G401 (cell line): ENCODE measurements at regions not wholly inside any gene's neighbourhood (a gene's known extent, or its start where the extent isn't known, plus 50 kb on each side); places are given as distances from the start of the nearest gene placed in this dataset.
A peak's percentile ranks its signal among the peaks of the same experiment; 100 is the strongest.
"Not testable (repeated sequence)": the region's sequence is repeated elsewhere in the genome, so short reads cannot be mapped to it uniquely, and the experiment has no call there.

Experiments
- DNase-seq: peaks from one replicate; pipeline ENCODE4 v3.0.0-alpha.2; 2015; ENCODE audit warnings: low spot score
- in situ Hi-C: cut with HindIII; loops from 2 replicates; pipeline ENCODE4 v1.10.0; 2016; ENCODE audit warnings: low sequenced_read_pairs, mixed read lengths

DNA sequence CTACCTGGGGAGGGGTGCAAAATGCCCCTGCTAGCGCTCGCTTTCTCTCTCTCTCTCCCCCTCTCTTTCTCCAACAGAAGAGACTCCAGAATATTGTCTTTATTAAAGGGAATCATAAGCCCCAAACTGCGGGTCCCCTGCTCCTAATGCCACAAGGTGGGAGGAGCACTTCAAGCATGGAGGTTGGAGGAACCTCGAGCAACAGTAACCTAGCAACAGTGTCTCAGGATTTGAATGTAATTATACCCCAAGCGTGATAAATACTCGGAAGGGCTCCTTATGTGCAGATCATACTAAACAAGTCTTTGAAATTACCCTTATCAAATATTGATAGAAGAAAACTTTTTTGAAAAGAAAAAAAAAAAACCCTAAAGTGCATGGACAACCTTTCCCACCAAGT lies 582.2 kb upstream of the PPP2R3A start:
- no peak for DNase-seq
- in situ Hi-C loops, result no loop called here

GRCh38 chr3:135392151-135392550 lies 573.4 kb upstream of the PPP2R3A start:
- no peak for DNase-seq
- in situ Hi-C loops, result no loop called here

- in situ Hi-C loops, result no loop called here
- no peak for DNase-seq
Observed at GRCh38 chr3:135393159-135393558, 572.4 kb upstream of the PPP2R3A start.

- in situ Hi-C loops, result no loop called here
Observed at GRCh38 chr3:135393898-135394525, 571.5 kb upstream of the PPP2R3A start.

GRCh38 chr3:135412475-135412874 lies 553.1 kb upstream of the PPP2R3A start:
- DNase-seq, result peak; percentile 1

More at GRCh38 chr3:135393898-135394525, 571.5 kb upstream of the PPP2R3A start:
- DNase-seq, result no peak

GRCh38 chr3:135416182-135416581 lies 549.3 kb upstream of the PPP2R3A start:
- in situ Hi-C loops, result no loop called here
- DNase-seq, result no peak

More at GRCh38 chr3:135412475-135412874, 553.1 kb upstream of the PPP2R3A start:
- in situ Hi-C loops, result no loop called here

DNA sequence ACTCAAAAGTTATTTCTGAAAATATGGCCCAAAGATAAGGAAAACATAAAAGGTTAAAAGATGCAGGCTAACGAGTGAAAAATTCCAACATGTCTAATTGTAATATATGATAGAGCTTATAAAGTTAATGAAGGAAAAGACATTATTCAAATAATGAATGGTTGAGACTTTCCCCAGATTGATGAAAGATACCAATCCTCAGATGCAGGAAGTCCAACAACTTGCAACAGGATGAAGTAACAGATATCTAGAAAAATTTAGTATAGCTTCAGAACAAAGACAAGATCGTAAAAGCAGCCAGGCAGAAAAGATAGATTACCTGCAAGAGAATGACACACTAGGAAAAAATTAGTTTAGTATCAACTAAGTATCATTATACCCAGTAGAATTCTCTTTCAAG lies 546.4 kb upstream of the PPP2R3A start:
- in situ Hi-C loops, result no loop called here

GRCh38 chr3:135426508-135426907 lies 539.0 kb upstream of the PPP2R3A start:
- DNase-seq, result no peak
- in situ Hi-C loops, result no loop called here

More for the DNA sequence above, 546.4 kb upstream of the PPP2R3A start:
- DNase-seq, result no peak

DNA sequence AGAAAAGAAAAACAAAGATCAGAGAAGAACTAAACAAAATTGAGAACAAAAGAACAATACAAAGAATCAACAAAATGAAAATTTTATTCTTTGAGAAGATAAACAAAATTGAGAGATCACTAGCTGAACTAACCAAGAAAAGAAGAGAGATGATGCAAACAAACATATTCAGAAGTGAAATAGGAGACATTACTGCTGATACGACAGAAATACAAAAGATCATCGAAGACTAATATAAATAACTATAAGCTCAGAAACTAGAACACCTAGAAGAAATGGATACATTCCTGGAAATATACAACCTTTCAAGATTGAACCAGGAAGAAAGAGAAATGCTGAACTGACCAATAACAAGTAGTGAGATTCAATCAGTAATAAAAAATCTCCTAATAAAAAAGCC lies 533.1 kb upstream of the PPP2R3A start:
- in situ Hi-C loops, result no loop called here
- DNase-seq, result no peak

DNA sequence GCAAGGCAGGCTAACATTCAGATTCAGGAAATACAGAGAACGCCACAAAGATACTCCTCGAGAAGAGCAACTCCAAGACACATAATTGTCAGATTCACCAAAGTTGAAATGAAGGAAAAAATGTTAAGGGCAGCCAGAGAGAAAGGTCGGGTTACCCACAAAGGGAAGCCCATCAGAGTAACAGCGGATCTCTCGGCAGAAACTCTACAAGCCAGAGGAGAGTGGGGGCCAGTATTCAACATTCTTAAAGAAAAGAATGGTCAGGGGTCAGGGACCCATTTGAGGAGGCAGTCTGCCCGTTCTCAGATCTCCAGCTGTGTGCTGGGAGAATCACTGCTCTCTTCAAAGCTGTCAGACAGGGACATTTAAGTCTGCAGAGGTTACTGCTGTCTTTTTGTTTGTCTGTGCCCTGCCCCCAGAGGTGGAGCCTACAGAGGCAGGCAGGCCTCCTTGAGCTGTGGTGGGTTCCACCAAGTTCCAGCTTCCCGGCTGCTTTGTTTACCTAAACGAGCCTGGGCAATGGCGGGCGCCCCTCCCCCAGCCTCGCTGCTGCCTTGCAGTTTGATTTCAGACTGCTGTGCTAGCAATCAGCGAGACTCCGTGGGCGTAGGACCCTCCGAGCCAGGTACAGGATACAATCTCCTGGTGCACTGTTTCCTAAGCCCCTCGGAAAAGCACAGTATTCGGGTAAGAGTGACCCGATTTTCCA lies 526.5 kb upstream of the PPP2R3A start:
- DNase-seq, in situ Hi-C loops: not testable (repeated sequence)

- in situ Hi-C loops, DNase-seq: not testable (repeated sequence)
Observed at GRCh38 chr3:135439632-135440031, 525.9 kb upstream of the PPP2R3A start.

DNA sequence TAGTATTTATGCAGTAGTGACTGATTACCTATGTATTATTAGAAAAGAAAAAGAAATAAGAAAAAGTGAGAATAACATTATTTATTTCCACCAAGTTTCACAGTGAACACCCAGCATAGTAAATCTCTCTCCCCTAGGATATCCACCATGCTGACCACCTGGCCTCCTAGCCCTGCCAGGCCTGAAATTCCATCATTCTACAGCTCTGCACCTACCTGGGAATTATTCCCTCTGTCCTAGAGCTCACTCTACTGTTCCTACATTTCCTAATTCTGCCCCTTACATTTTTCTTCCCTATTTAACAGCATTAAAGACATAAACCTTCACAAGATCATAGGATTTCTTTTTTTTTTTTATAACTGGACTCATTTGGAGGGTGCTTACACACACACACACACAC lies 525.3 kb upstream of the PPP2R3A start:
- DNase-seq, result peak; percentile 37
- in situ Hi-C loops, result no loop called here

DNA sequence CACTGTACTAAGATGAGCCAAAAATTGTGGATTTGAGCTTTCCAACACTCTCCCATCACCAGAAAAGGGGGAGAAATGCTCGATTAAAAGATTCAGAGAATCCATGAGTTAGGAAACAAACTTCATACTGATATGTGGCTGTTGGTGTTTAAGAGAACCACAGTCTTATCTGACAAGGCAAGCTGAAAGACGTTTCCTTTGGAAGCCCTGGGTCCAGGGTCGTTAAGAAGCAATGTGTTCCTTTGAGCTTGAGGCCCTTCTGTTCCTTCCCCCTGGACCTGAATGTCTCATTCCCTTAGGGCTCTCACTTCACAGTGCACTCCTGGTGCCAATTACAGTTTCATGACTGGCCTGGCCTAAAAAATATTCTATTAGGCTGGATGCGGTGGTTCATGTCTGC lies 524.8 kb upstream of the PPP2R3A start:
- no peak for DNase-seq

DNA sequence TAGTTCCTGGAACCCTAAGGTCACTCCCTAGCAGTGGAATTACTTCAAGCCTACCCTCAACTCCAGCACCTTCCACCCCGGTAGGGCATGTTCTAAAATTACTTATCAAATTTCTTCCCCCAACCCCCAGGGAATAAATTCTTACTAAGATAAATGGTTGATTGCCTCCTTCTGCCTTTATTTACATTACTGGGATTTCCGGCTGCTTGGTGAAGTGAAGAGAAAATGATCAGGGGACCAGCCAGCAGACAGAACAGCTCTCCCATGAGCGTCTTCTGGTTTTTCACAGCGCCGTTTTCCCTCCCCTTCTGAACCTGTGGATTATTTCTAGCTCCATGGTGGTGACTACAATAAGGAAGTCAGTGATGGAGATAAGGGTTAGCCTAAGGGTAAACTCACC lies 521.5 kb upstream of the PPP2R3A start:
- DNase-seq, result no peak
- in situ Hi-C loops, result no loop called here

More for the DNA sequence above, 524.8 kb upstream of the PPP2R3A start:
- in situ Hi-C loops, result no loop called here

- no peak for DNase-seq
- in situ Hi-C loops, result no loop called here
Observed at GRCh38 chr3:135447483-135447882, 518.0 kb upstream of the PPP2R3A start.

DNA sequence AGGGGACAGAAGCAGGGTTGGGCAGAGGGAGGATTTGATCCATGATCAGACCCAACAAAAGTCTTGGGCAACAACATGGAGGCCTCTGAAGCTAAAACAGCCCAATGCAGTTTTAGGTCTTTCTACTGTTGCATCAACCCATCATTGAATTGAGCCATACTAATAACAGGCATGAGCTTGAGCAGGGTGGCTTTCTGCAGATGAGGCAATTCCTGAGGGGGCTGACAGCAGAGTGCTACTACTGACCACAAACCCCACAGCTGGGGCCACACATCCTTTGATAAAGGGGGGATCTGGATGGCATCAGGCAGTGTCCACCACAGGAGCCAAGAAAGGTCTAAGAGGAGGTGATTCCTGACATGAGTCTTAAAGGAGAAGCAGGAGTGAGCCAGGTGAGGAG lies 517.0 kb upstream of the PPP2R3A start:
- in situ Hi-C loops, result no loop called here

GRCh38 chr3:135449046-135449445 lies 516.5 kb upstream of the PPP2R3A start:
- no peak for DNase-seq
- in situ Hi-C loops, result no loop called here

More for the DNA sequence above, 517.0 kb upstream of the PPP2R3A start:
- no peak for DNase-seq

DNA sequence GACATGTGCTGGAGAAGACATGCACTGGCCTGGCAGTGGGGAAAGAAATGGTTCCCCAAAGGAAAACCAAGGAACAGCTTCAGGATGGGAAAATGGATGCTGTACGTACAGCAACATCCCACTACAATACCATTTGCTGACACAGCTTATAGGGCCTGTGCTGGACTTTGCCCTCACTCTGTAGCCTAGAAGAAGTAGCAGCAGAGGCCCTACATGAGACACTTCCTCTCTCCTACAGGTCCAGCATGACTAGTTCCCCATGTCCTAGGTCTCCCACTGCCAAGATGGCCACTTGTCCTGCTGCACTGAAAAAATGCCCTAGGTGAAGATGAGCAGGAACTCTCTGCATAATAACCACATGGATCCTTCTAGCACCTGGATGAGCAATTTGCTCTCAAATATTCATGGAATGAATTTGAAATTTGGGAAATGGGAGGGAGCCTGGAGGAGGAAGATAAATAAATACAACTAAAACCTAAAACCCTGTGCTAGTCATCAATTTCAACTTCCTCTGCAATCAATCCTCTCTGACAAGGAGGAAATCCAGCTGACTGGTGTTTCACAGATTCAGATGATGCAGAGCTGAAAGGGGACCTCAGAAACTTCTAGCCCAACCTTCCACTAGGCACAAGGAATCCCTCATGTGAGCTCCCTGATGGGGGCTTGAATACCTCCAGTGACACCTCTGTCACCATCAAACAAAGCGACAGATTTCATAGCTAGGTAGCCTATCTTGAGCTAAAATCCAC lies 514.3 kb upstream of the PPP2R3A start:
- no peak for DNase-seq
- in situ Hi-C loops, result no loop called here

- in situ Hi-C loops, result no loop called here
- DNase-seq, result no peak
Observed at GRCh38 chr3:135452881-135453280, 512.6 kb upstream of the PPP2R3A start.

GRCh38 chr3:135453326-135453725 lies 512.2 kb upstream of the PPP2R3A start:
- no peak for DNase-seq
- in situ Hi-C loops, result no loop called here
